Activated naive CD8-positive, alpha-beta T cell treated with anti-CD3 and anti-CD28 coated beads for 36 hours (primary cell): ENCODE measurements at regions not wholly inside any gene's neighbourhood (a gene's known extent, or its start where the extent isn't known, plus 50 kb on each side); places are given as distances from the start of the nearest gene placed in this dataset.
"Not testable (repeated sequence)": the region's sequence is repeated elsewhere in the genome, so short reads cannot be mapped to it uniquely, and the experiment has no call there.

ENCODE experiments used
- DNase-seq: peaks from one replicate; pipeline ENCODE4 v3.0.0; 2021
- H3K27ac Mint-ChIP-seq: one replicate; pipeline ENCODE4 v1.8.0; 2022; ENCODE audit warnings: mild to moderate bottlenecking, moderate library complexity, mixed read lengths
- H3K27me3 Mint-ChIP-seq: one replicate; pipeline ENCODE4 v1.8.0; 2022; ENCODE audit warnings: mild to moderate bottlenecking, mixed read lengths
- H3K36me3 Mint-ChIP-seq: one replicate; pipeline ENCODE4 v1.8.0; 2021; ENCODE audit warnings: mild to moderate bottlenecking, mixed read lengths
- H3K4me1 Mint-ChIP-seq: one replicate; pipeline ENCODE4 v1.8.0; 2021; ENCODE audit warnings: mixed read lengths
- H3K4me3 Mint-ChIP-seq: one replicate; pipeline ENCODE4 v1.8.0; 2022; ENCODE audit warnings: mild to moderate bottlenecking, moderate library complexity, mixed read lengths
- H3K9me3 Mint-ChIP-seq: one replicate; pipeline ENCODE4 v1.8.0; 2022; ENCODE audit warnings: mixed read lengths

GRCh38 chr4:132437117-132437516 is 712.0 kb upstream of the PCDH10 start:
- no peaks in the 10 kb centered on the region for H3K9me3 Mint-ChIP-seq
- H3K36me3 Mint-ChIP-seq: no peaks in the 10 kb centered on the region
- no peaks in the 10 kb centered on the region for H3K4me1 Mint-ChIP-seq
- H3K4me3 Mint-ChIP-seq: no peak overlapping the region
- H3K27me3 Mint-ChIP-seq: no peaks in the 10 kb centered on the region
- no peak overlapping the region for H3K27ac Mint-ChIP-seq
- no peak for DNase-seq

DNA sequence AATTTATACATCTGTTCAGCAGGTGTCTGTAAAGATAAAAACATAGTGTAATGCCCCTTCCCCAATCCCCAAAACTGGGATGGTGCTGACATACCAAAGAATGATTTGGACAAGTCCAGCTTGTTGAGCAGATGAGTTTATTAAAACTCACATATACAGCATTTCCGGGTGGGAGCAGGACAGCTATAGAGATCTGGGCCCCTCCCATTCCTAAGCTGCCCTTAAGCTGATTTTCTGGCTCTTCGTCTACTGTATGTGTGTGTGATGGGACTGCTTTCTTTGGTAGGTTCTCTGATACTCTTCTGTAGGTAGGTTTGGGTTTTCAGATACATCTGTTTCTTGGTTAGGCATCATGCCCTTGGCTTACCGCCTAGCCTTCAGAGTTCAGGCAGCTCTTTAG is 703.7 kb upstream of the PCDH10 start:
- H3K4me1 Mint-ChIP-seq: no peaks in the 10 kb centered on the region
- peaks cover 10% of the 10 kb centered on the region for H3K9me3 Mint-ChIP-seq
- peaks cover 2% of the 10 kb centered on the region for H3K36me3 Mint-ChIP-seq
- no peak for DNase-seq
- H3K4me3 Mint-ChIP-seq: no peak overlapping the region
- no peak overlapping the region for H3K27ac Mint-ChIP-seq
- H3K27me3 Mint-ChIP-seq: no peaks in the 10 kb centered on the region

DNA sequence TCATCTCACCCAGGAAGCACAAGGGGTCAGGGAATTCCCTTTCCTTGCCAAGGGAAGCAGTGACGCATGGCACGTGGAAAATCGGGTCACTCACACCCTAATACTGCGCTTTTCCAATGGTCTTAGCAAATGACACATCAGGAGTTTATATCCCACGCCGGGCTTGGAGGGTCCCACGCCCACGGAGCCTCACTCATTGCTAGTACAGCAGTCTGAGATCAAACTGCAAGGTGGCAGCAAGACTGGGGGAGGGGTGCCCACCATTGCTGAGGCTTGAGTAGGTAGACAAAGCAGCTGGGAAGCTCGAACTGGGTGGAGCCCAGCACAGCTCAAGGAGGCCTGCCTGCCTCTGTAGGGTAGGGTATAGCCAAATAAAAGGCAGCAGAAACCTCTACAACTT is 691.1 kb upstream of the PCDH10 start:
- peaks cover 13% of the 10 kb centered on the region for H3K9me3 Mint-ChIP-seq
- not testable (repeated sequence) for H3K36me3 Mint-ChIP-seq, H3K27ac Mint-ChIP-seq, H3K27me3 Mint-ChIP-seq, DNase-seq, H3K4me3 Mint-ChIP-seq, H3K4me1 Mint-ChIP-seq

- Mint-ChIP-seq H3K4me3 (no peak overlapping the region), H3K9me3 (peaks cover 2% of the 10 kb centered on the region), H3K27me3 (no peaks in the 10 kb centered on the region), H3K27ac (no peak overlapping the region), H3K36me3 (no peaks in the 10 kb centered on the region), H3K4me1 (no peaks in the 10 kb centered on the region)
- no peak for DNase-seq
These were observed 669.6 kb upstream of the PCDH10 start for GRCh38 chr4:132479543-132479942.

DNA sequence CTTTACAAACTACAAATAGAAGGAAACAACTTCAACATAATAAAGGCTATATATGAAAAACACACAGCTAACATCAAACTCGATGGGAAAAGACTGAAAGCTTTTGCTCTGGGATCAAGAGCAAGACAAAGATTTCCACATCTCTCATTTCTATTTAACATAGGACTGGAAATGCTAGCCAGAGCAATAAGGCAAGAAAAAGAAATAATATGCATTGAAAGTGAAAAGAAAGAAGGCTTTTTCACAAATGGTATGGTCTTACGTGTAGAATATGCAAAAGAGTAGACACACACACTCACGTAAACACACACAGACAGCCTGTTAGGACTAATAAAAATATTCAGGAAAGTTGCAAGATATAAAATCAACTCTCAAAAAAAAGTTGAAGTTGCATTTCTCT is 660.5 kb upstream of the PCDH10 start:
- peaks cover 6% of the 10 kb centered on the region for H3K9me3 Mint-ChIP-seq
- H3K27ac Mint-ChIP-seq: no peak overlapping the region
- DNase-seq: no peak
- no peaks in the 10 kb centered on the region for H3K36me3 Mint-ChIP-seq
- H3K27me3 Mint-ChIP-seq: no peaks in the 10 kb centered on the region
- no peak overlapping the region for H3K4me3 Mint-ChIP-seq
- no peaks in the 10 kb centered on the region for H3K4me1 Mint-ChIP-seq

GRCh38 chr4:132493476-132493875 is 655.6 kb upstream of the PCDH10 start:
- no peak for DNase-seq
- no peak overlapping the region for H3K27ac Mint-ChIP-seq
- H3K4me1 Mint-ChIP-seq: no peaks in the 10 kb centered on the region
- H3K36me3 Mint-ChIP-seq: no peaks in the 10 kb centered on the region
- H3K27me3 Mint-ChIP-seq: no peaks in the 10 kb centered on the region
- peaks cover 4% of the 10 kb centered on the region for H3K9me3 Mint-ChIP-seq
- H3K4me3 Mint-ChIP-seq: no peak overlapping the region

DNA sequence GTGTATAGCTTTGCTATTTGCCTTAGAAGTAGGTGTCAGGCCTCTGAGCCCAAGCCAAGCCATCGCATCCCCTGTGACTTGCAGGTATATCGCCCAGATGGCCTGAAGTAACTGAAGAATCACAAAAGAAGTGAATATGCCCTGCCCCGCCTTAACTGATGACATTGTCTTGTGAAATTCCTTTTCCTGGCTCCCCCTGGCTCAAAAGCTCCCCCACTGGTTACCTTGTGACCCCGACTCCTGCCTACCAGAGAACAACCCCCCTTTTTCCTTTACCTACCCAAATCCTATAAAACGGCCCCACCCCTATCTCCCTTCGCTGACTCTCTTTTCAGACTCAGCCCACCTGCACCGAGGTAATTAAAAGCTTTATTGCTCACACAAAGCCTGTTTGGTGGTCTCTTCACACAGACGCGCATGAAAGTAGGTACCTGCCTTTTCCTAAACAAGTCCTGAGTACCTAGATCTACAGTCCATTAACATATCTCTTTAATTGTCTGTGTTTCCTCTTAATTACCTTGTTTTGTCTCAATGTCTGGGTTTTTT is 653.8 kb upstream of the PCDH10 start:
- not testable (repeated sequence) for H3K36me3 Mint-ChIP-seq, H3K9me3 Mint-ChIP-seq, H3K27me3 Mint-ChIP-seq, DNase-seq, H3K27ac Mint-ChIP-seq, H3K4me3 Mint-ChIP-seq, H3K4me1 Mint-ChIP-seq

DNA sequence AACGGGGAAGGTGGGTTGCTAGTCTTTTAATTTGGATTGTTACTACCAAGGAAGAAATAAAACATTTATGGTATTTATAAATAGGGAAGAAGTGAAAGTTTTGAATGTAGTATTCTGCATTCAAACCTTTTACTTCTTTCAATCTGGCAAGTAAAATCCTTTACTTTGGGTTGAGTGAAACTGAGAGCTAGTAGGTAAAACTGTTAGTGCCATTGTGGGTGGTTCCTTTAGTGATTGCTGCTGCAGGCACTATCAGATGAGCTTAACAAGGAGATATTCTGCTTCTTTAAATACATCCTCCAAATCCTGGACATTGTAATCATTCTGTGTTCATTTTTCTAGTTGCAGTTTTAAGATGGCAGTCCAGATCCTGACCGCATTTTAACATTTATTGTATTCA is 650.9 kb upstream of the PCDH10 start:
- no peaks in the 10 kb centered on the region for H3K4me1 Mint-ChIP-seq
- no peak for DNase-seq
- H3K27ac Mint-ChIP-seq: no peak overlapping the region
- H3K27me3 Mint-ChIP-seq: no peaks in the 10 kb centered on the region
- H3K9me3 Mint-ChIP-seq: no peaks in the 10 kb centered on the region
- no peak overlapping the region for H3K4me3 Mint-ChIP-seq
- no peaks in the 10 kb centered on the region for H3K36me3 Mint-ChIP-seq

GRCh38 chr4:132502096-132502552 is 647.0 kb upstream of the PCDH10 start:
- no peaks in the 10 kb centered on the region for H3K4me1 Mint-ChIP-seq
- no peak for DNase-seq
- H3K9me3 Mint-ChIP-seq: no peaks in the 10 kb centered on the region
- H3K4me3 Mint-ChIP-seq: no peak overlapping the region
- no peak overlapping the region for H3K27ac Mint-ChIP-seq
- H3K27me3 Mint-ChIP-seq: no peaks in the 10 kb centered on the region
- no peaks in the 10 kb centered on the region for H3K36me3 Mint-ChIP-seq

GRCh38 chr4:132504438-132504837 is 644.7 kb upstream of the PCDH10 start:
- Mint-ChIP-seq H3K27me3 (no peaks in the 10 kb centered on the region), H3K4me3 (no peak overlapping the region), H3K9me3 (no peaks in the 10 kb centered on the region), H3K27ac (no peak overlapping the region), H3K4me1 (no peaks in the 10 kb centered on the region), H3K36me3 (no peaks in the 10 kb centered on the region)
- DNase-seq: no peak

DNA sequence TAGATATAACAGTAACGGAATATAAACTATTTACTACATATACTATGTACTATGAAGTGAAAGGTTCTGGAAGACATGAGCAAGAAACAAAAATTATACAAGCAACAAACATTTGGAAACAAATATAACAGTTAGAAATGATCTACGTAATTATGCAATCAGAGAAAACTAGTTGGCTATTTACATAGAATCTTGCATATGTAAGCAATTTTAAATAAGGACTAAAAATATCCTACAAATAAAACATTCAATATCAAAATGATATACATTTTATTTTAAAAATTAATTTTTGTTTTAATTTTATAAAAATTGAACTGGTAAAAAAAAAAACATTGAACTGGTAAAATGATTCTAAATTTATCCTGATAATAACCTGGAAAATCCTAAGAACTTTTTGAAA is 642.5 kb upstream of the PCDH10 start:
- Mint-ChIP-seq H3K9me3 (no peaks in the 10 kb centered on the region), H3K36me3 (no peaks in the 10 kb centered on the region), H3K4me3 (no peak overlapping the region), H3K27ac (no peak overlapping the region), H3K27me3 (no peaks in the 10 kb centered on the region), H3K4me1 (no peaks in the 10 kb centered on the region)
- DNase-seq: no peak

DNA sequence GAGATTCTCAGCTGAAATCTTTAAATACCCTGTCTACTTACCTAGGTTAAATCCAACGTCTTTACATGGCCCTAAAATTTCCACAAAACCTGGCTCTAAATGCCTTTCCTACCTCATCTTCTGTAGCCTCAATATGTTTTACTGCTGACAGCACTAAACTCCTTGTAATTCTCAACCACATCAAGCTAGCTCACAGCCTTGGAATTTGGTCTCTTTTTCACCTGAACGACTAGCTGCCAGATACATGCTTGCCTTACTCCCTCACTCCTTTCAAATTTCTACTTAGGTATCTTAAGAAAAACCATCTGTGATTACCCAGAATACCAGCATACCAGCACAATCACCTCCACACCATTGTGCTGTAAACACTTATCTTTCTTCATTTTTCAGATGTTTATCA is 635.6 kb upstream of the PCDH10 start:
- Mint-ChIP-seq H3K27me3 (no peaks in the 10 kb centered on the region), H3K36me3 (no peaks in the 10 kb centered on the region), H3K4me1 (no peaks in the 10 kb centered on the region), H3K27ac (no peak overlapping the region), H3K4me3 (no peak overlapping the region), H3K9me3 (peaks cover 1% of the 10 kb centered on the region)
- DNase-seq: no peak

DNA sequence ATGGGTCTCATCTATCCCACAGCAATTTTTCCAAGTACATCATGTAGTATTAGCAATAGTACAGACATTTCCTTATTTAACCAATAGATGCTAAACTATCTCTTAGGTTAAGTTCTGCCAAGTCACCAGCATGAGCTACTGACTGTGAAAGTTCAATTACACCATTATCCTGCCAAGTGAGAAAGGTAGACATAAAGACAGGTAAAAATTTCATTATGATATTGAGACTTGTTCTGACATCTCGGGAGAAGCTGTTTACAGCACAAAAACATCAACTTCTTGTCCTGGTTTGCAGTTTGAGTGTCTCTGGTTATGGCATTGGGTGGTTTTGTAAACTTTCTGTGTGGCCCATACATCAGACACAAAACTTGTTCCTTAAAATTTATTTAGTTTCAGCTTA is 622.4 kb upstream of the PCDH10 start:
- Mint-ChIP-seq H3K4me1 (no peaks in the 10 kb centered on the region), H3K27me3 (no peaks in the 10 kb centered on the region), H3K4me3 (no peak overlapping the region), H3K27ac (no peak overlapping the region), H3K36me3 (no peaks in the 10 kb centered on the region), H3K9me3 (no peaks in the 10 kb centered on the region)
- no peak for DNase-seq

- H3K27ac Mint-ChIP-seq: no peak overlapping the region
- no peaks in the 10 kb centered on the region for H3K36me3 Mint-ChIP-seq
- no peaks in the 10 kb centered on the region for H3K9me3 Mint-ChIP-seq
- H3K27me3 Mint-ChIP-seq: no peaks in the 10 kb centered on the region
- no peaks in the 10 kb centered on the region for H3K4me1 Mint-ChIP-seq
- no peak overlapping the region for H3K4me3 Mint-ChIP-seq
- DNase-seq: no peak
These were observed 621.3 kb upstream of the PCDH10 start for GRCh38 chr4:132527817-132528216.

DNA sequence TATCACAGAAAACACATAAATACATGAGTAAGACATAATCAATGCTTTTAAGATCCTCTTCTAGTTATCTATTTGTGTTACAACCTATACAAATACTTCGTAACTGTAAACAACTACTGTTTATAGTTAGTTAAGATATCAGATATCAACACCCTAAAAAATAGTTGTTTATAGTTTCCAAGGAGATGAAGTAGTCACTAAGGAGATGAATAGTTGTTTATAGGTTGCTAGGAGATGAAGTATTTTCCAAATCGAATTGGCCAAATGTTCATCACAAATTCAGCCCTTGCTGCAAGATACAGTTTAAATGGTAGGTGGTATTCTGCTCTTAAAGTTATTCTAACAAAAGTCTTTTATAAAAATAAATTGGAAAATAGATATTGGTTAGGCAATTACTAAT is 618.2 kb upstream of the PCDH10 start:
- H3K9me3 Mint-ChIP-seq: no peaks in the 10 kb centered on the region
- no peaks in the 10 kb centered on the region for H3K4me1 Mint-ChIP-seq
- DNase-seq: no peak
- H3K36me3 Mint-ChIP-seq: no peaks in the 10 kb centered on the region
- no peak overlapping the region for H3K27ac Mint-ChIP-seq
- no peaks in the 10 kb centered on the region for H3K27me3 Mint-ChIP-seq
- no peak overlapping the region for H3K4me3 Mint-ChIP-seq

DNA sequence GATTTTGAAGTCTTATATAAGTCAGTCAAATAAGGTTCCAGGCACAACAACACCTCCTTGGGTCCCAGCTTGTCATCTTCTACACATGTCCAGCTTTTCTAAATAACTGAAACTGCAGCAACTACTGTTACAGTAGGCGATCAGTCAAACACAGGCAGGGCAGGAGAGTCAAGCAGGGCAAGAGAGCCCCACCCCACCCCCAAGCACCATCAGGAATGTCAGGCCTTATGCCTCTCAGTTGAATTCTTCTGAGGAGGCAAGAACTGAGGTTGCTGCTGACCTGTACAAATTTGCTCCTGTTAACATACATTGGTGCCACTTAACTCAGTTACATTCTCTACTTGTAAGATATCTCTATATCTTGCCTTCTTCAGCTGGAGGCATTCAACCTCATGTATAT is 608.8 kb upstream of the PCDH10 start:
- Mint-ChIP-seq H3K27ac (no peak overlapping the region), H3K36me3 (no peaks in the 10 kb centered on the region), H3K9me3 (no peaks in the 10 kb centered on the region), H3K4me1 (no peaks in the 10 kb centered on the region), H3K27me3 (no peaks in the 10 kb centered on the region), H3K4me3 (no peak overlapping the region)
- DNase-seq: no peak

DNA sequence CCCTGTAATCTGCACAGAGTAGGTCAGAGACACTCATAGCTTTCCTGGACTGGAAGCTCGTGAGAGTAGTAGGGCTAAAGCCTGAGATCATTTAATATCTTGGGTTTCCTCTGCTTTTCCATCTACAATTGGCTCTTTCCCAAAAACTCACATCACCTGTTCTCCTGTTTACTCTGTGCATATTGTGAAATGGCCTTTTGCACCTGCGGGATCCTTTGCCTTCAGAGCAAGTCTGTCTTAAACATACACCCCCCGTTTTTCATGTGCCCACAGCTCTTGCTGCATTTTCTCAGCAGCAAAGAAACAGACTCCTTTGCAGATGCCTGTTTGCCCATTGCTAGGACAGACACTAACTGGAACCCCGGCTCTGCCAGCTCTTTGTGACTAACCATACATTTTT is 608.3 kb upstream of the PCDH10 start:
- H3K27me3 Mint-ChIP-seq: no peaks in the 10 kb centered on the region

More for the DNA sequence above, 608.3 kb upstream of the PCDH10 start:
- DNase-seq: no peak
- Mint-ChIP-seq H3K36me3 (no peaks in the 10 kb centered on the region), H3K9me3 (no peaks in the 10 kb centered on the region), H3K4me3 (no peak overlapping the region), H3K27ac (no peak overlapping the region), H3K4me1 (no peaks in the 10 kb centered on the region)
